ENCODE measurements at regions not wholly inside any gene's neighbourhood (a gene's known extent, or its start where the extent isn't known, plus 50 kb on each side); places are given as distances from the start of the nearest gene placed in this dataset.
"Not testable (repeated sequence)": the region's sequence is repeated elsewhere in the genome, so short reads cannot be mapped to it uniquely, and the experiment has no call there.

DNA sequence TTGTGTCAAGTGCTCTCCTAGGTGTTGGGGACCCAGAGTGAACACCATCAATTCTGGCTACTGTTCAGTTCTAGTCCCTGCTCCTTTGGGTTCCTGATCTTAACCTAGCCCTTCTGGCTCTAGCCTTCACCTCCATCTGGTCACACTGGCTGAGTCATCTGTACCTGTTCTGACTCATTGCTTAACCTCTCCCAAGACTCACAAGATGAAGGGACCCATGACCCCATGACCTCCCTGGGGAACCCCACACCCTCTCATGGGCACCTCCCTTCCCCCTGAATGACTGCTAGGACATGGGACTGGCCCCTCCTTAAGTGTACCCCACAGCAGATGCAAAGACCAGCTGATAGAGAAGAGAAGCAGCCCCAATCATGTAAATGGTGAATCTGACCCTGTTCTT, 345.8 kb upstream of the CDH5 start:
- DNase-seq (ENCODE audit: insufficient read length, low spot score), result no peak
- no peak for TF ChIP-seq POLR2A (IDR thresholded peaks at IDR 0.05; ENCODE audit: low read depth, low read length)
- no peak for TF ChIP-seq TAF1 (IDR thresholded peaks at IDR 0.05; ENCODE audit: low read depth, low read length)
- no peak for TF ChIP-seq PAX5 (IDR thresholded peaks at IDR 0.05; ENCODE audit: insufficient read depth, low read length, severe bottlenecking)
- no peak for TF ChIP-seq POLR2AphosphoS5 (IDR thresholded peaks at IDR 0.05; ENCODE audit: low read depth, low read length)
- TF ChIP-seq SPI1 (IDR thresholded peaks at IDR 0.05; ENCODE audit: low read depth, low read length), result no peak
- FAIRE-seq, result no peak

DNA sequence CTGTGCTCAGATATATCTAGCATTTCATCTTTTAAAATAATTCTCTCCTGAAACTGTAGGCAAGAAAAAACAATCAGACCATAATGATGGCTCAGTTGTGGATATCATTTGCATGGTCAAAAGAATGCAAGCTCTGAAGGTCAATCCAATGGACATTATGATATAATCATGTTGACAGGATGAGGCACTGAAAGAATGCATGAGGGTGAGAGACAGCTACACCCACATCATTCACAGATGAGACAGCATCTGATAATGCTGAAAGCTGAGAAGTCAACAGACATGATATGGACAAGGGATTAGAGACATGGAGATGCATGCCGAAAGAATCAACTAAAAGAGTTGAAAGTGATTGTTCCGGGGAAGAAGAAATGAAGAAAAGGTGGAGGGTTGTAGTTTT, 346.4 kb upstream of the CDH5 start:
- DNase-seq (ENCODE audit: insufficient read length, low spot score) (no peak), FAIRE-seq (no peak)
- TF ChIP-seq SPI1 (IDR thresholded peaks at IDR 0.05; ENCODE audit: low read depth, low read length) (no peak), POLR2AphosphoS5 (IDR thresholded peaks at IDR 0.05; ENCODE audit: low read depth, low read length) (no peak), POLR2A (IDR thresholded peaks at IDR 0.05; ENCODE audit: low read depth, low read length) (no peak), POU2F2 (IDR thresholded peaks at IDR 0.05; ENCODE audit: low read depth, low read length) (no peak), TAF1 (IDR thresholded peaks at IDR 0.05; ENCODE audit: low read depth, low read length) (no peak), PAX5 (IDR thresholded peaks at IDR 0.05; ENCODE audit: insufficient read depth, low read length, severe bottlenecking) (no peak)

DNA sequence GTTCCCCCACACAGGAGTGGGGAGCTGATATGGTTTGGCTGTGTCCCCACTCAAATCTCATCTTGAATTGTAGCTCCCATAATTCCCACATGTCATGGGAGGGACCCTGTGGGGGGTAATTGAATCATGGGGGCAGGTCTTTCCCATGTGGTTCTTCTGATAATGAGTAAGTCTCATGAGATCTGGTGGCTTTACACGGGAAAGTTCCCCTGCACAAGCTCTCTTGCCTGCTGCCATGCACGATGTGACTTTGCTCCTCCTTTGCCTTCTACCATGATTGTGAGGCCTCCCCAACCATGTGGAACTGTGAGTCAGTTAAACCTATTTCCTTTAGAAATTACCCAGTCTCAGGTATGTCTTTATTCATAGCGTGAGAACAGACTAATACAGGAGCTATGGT, 347.0 kb upstream of the CDH5 start:
- not testable (repeated sequence) for DNase-seq (ENCODE audit: insufficient read length, low spot score); FAIRE-seq

DNA sequence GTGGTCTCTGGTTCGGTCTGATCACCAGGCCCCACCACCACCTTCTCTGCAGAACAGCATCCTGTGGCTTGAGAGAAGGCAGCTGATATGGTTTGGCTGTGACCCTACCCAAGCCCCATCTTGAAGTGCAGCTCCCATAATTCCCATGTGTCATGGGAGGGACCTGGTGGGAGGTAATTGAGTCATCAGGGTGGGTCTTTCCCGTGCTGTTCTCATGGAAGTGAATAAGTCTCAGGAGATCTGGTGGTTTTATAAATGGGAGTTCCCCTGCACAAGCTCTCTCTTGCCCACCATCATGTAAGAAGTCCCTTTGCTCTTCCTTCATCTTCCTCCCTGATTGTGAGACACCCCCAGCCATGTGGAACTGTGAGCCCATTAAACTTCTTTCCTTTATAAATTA, 352.3 kb upstream of the CDH5 start:
- no peak for DNase-seq (ENCODE audit: insufficient read length, low spot score)
- no peak for FAIRE-seq
- TF ChIP-seq POLR2AphosphoS5 (IDR thresholded peaks at IDR 0.05; ENCODE audit: low read depth, low read length), result no peak
- TF ChIP-seq PAX5 (IDR thresholded peaks at IDR 0.05; ENCODE audit: insufficient read depth, low read length, severe bottlenecking), result no peak
- no peak for TF ChIP-seq POLR2A (IDR thresholded peaks at IDR 0.05; ENCODE audit: low read depth, low read length)
- TF ChIP-seq POU2F2 (IDR thresholded peaks at IDR 0.05; ENCODE audit: low read depth, low read length), result no peak
- TF ChIP-seq SPI1 (IDR thresholded peaks at IDR 0.05; ENCODE audit: low read depth, low read length), result no peak
- TF ChIP-seq TAF1 (IDR thresholded peaks at IDR 0.05; ENCODE audit: low read depth, low read length), result no peak

DNA sequence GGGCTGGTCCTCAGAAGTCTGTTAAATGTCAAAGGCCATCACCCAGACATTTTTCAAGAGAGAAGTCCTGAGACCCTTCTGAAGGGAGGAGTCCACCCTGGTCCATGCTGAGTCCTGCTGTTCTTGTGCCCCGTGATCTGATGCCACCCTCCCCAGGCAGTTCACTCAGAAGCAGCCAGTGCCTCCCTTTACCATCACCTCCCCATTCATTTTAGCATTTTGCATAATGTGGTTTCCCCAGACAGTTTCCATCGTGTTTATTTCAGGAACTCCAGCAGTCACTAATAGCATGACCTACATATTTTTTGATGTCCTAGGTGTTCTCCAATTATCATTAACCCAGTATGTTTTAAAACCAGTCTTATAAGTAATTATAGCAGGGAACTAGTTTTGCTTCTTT, 353.0 kb upstream of the CDH5 start:
- TF ChIP-seq TAF1 (IDR thresholded peaks at IDR 0.05; ENCODE audit: low read depth, low read length) (no peak), POU2F2 (IDR thresholded peaks at IDR 0.05; ENCODE audit: low read depth, low read length) (0 out of 2 replicates have a peak, but pooled peaks have one; percentile 18)
- FAIRE-seq (no peak), DNase-seq (ENCODE audit: insufficient read length, low spot score) (no peak)

DNA sequence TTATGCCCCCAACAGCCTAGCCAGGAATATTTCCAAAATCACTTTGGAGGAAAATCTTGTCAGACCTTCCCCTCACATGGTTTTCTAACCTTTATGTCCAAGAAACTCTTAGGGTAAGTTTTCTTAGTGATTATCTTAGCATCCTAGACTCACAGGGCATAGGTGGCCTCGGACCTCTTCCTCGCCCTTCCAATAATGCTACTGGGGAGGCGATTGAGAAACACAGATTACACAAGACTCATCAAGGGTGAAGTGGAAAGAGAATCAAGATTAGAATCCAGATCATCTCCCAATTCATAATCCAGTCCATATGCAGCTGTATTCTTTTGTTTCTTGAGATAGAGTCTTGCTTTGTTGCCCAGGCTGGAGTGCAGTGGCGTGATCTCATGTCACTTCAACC, 358.4 kb upstream of the CDH5 start:
- TF ChIP-seq SPI1 (IDR thresholded peaks at IDR 0.05; ENCODE audit: low read depth, low read length), result no peak
- no peak for TF ChIP-seq PAX5 (IDR thresholded peaks at IDR 0.05; ENCODE audit: insufficient read depth, low read length, severe bottlenecking)
- TF ChIP-seq POU2F2 (IDR thresholded peaks at IDR 0.05; ENCODE audit: low read depth, low read length), result no peak
- no peak for TF ChIP-seq POLR2A (IDR thresholded peaks at IDR 0.05; ENCODE audit: low read depth, low read length)
- no peak for TF ChIP-seq POLR2AphosphoS5 (IDR thresholded peaks at IDR 0.05; ENCODE audit: low read depth, low read length)
- TF ChIP-seq TAF1 (IDR thresholded peaks at IDR 0.05; ENCODE audit: low read depth, low read length), result no peak
- no peak for DNase-seq (ENCODE audit: insufficient read length, low spot score)
- no peak for FAIRE-seq

DNA sequence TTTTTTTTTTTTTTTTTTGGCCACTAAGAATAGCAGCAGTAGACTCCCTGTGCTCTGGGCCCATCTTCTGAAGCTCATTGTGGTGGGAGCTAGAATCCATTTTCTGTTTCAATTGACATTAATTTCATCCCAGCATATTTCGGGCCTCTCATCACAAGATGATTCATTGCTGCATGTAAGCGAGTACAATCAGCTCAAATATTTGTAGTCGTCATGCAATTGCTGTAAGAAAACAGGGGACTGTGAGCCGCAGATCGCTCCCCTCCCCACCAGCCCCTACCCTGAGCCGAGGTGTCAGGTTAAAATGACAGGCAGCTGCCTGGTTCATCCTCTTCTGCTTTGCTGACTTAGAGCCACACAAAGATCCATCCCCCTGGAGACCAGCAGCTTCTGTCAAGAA, 358.8 kb upstream of the CDH5 start:
- TF ChIP-seq POU2F2 (IDR thresholded peaks at IDR 0.05; ENCODE audit: low read depth, low read length) (no peak), POLR2A (IDR thresholded peaks at IDR 0.05; ENCODE audit: low read depth, low read length) (no peak), TAF1 (IDR thresholded peaks at IDR 0.05; ENCODE audit: low read depth, low read length) (no peak), PAX5 (IDR thresholded peaks at IDR 0.05; ENCODE audit: insufficient read depth, low read length, severe bottlenecking) (no peak), POLR2AphosphoS5 (IDR thresholded peaks at IDR 0.05; ENCODE audit: low read depth, low read length) (no peak), SPI1 (IDR thresholded peaks at IDR 0.05; ENCODE audit: low read depth, low read length) (no peak)
- FAIRE-seq (no peak), DNase-seq (ENCODE audit: insufficient read length, low spot score) (no peak)

DNA sequence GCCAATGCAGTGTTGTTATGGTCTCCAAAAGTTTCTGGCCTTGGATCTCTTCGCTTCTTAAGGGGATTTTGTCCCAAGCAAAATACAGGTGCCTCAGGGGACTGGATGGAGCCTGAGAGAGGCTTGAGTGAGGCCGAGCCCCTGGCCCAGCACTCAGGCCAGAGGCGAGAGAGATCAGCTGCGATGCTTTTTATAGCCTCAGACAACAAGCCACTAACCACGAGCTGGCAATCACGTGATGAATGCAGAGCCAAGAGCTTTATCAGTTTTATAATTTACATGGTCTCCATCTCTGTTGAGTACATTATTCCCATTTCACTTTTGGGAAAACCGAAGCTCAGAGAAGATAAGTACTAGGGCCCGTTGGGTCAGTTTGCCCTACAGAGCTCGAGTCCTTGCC, 360.0 kb upstream of the CDH5 start:
- no peak for FAIRE-seq
- DNase-seq (ENCODE audit: insufficient read length, low spot score), result no peak

DNA sequence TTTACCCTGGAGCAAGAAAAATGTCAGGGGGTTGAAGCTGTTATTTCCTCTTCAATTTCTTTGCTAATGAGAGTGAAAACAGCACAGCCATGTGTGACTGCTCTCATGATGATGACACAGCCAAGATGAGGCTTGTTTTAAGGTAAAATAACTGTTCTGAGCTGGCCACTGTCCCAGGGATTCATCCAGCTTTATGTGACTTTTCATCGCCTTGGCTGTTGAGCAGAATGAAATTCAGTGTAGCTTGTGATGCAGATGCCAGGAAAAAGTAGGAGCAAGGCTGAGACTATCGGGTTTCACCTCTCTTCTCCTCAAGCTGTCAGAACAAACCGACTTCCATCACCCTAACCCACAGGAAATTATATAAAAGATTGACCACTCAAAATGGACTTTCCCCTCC, 361.8 kb upstream of the CDH5 start:
- TF ChIP-seq TAF1 (IDR thresholded peaks at IDR 0.05; ENCODE audit: low read depth, low read length) (no peak), SPI1 (IDR thresholded peaks at IDR 0.05; ENCODE audit: low read depth, low read length) (no peak), POU2F2 (IDR thresholded peaks at IDR 0.05; ENCODE audit: low read depth, low read length) (no peak), POLR2AphosphoS5 (IDR thresholded peaks at IDR 0.05; ENCODE audit: low read depth, low read length) (no peak), POLR2A (IDR thresholded peaks at IDR 0.05; ENCODE audit: low read depth, low read length) (no peak), PAX5 (IDR thresholded peaks at IDR 0.05; ENCODE audit: insufficient read depth, low read length, severe bottlenecking) (no peak)
- FAIRE-seq, result no peak
- DNase-seq (ENCODE audit: insufficient read length, low spot score), result no peak

More for the DNA sequence above, 360.0 kb upstream of the CDH5 start:
- TF ChIP-seq POLR2AphosphoS5 (IDR thresholded peaks at IDR 0.05; ENCODE audit: low read depth, low read length), result no peak
- no peak for TF ChIP-seq PAX5 (IDR thresholded peaks at IDR 0.05; ENCODE audit: insufficient read depth, low read length, severe bottlenecking)
- TF ChIP-seq TAF1 (IDR thresholded peaks at IDR 0.05; ENCODE audit: low read depth, low read length), result no peak
- no peak for TF ChIP-seq POU2F2 (IDR thresholded peaks at IDR 0.05; ENCODE audit: low read depth, low read length)
- TF ChIP-seq SPI1 (IDR thresholded peaks at IDR 0.05; ENCODE audit: low read depth, low read length), result no peak
- TF ChIP-seq POLR2A (IDR thresholded peaks at IDR 0.05; ENCODE audit: low read depth, low read length), result no peak

DNA sequence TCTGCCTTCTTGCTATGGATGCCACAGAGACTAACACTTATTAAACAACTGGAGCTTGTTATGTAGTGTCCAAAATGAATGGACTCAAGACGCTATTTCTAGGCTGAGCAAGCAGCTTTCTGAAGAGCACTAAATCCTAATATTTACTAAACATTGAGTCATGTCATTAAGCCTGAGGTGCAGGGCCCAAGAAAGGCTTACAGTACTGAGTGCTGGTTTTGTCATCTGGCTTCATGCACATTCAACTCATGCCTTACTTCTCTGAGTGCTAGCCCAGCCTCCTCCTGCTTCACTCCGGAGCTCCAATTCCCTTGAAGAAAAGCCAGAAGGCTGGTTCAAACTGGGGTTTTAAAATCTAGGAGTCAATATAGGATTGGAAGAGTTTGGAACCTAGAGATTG, 363.3 kb upstream of the CDH5 start:
- FAIRE-seq (no peak), DNase-seq (ENCODE audit: insufficient read length, low spot score) (no peak)
- no peak for TF ChIP-seq POLR2AphosphoS5 (IDR thresholded peaks at IDR 0.05; ENCODE audit: low read depth, low read length)
- no peak for TF ChIP-seq TAF1 (IDR thresholded peaks at IDR 0.05; ENCODE audit: low read depth, low read length)
- TF ChIP-seq POLR2A (IDR thresholded peaks at IDR 0.05; ENCODE audit: low read depth, low read length), result no peak
- no peak for TF ChIP-seq POU2F2 (IDR thresholded peaks at IDR 0.05; ENCODE audit: low read depth, low read length)
- no peak for TF ChIP-seq SPI1 (IDR thresholded peaks at IDR 0.05; ENCODE audit: low read depth, low read length)
- TF ChIP-seq PAX5 (IDR thresholded peaks at IDR 0.05; ENCODE audit: insufficient read depth, low read length, severe bottlenecking), result no peak
